ENCODE measurements at regions not wholly inside any gene's neighbourhood (a gene's known extent, or its start where the extent isn't known, plus 50 kb on each side); places are given as distances from the start of the nearest gene placed in this dataset.

DNA sequence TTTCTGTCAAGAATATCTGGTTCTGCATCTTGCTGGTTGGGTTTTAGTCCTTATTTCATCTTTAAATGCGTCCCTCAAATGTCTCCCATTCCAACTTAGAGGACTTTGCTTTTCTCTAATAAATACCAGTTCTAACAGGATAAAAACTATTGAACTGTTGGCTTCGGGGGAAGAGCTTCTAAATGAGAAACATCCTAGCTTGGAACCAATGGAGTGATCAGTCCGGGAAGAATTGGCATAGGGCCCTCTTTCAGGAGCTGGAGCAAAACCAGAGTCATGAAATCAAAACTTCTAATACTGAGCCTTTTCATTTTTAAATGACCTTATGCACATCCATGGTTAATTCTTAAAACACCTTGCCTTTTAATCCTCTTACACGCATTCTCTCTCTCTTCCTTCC lies 401.6 kb upstream of the SMIM21 start:
- TF ChIP-seq, protein P1, sequence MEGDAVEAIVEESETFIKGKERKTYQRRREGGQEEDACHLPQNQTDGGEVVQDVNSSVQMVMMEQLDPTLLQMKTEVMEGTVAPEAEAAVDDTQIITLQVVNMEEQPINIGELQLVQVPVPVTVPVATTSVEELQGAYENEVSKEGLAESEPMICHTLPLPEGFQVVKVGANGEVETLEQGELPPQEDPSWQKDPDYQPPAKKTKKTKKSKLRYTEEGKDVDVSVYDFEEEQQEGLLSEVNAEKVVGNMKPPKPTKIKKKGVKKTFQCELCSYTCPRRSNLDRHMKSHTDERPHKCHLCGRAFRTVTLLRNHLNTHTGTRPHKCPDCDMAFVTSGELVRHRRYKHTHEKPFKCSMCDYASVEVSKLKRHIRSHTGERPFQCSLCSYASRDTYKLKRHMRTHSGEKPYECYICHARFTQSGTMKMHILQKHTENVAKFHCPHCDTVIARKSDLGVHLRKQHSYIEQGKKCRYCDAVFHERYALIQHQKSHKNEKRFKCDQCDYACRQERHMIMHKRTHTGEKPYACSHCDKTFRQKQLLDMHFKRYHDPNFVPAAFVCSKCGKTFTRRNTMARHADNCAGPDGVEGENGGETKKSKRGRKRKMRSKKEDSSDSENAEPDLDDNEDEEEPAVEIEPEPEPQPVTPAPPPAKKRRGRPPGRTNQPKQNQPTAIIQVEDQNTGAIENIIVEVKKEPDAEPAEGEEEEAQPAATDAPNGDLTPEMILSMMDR (IDR thresholded peaks at IDR 0.05), result no peak
- no peak for TF ChIP-seq POLR2A (IDR thresholded peaks at IDR 0.05)

Data from adrenal gland (tissue), 5 donors.